IMR-90 (cell line): ENCODE measurements at regions not wholly inside any gene's neighbourhood (a gene's known extent, or its start where the extent isn't known, plus 50 kb on each side); places are given as distances from the start of the nearest gene placed in this dataset.

Source experiments
- ATAC-seq: fragments of 200-7000 bp; cut with Tn5 transposase; 2 replicates; pipeline ENCODE4 v1.9.1; 2020; ENCODE audit warnings: low read depth, mild to moderate bottlenecking, moderate library complexity
- BruUV-seq: library from RNA; stranded (reverse); fragments of 400-500 nt; replicated peaks from 2 replicates; lab custom pipeline; 2021; lab: Mats Ljungman, UMichigan
- CTCF ChIA-PET: fragments of 300-600 bp; formaldehyde crosslinking; extraction: SDS; loops from one replicate; lab custom pipeline; 2021; ENCODE audit warnings: antibody characterized with exemption; lab: Yijun Ruan, JAX
- POLR2A ChIA-PET: fragments of 300-600 bp; sonication (Branson Sonifier 250); formaldehyde crosslinking; loops from one replicate; lab custom pipeline; 2022; ENCODE audit warnings: antibody characterized with exemption; ENCODE audit not compliant: unreplicated experiment; lab: Charles Lee
- DNase-seq: peaks from one replicate; pipeline ENCODE4 v3.0.0; 2013
- H2AFZ ChIP-seq: replicated peaks from 2 replicates; pipeline ENCODE3; 2013; ENCODE audit warnings: low read length, mild to moderate bottlenecking; ENCODE audit not compliant: poor library complexity
- H2AK5ac ChIP-seq: 2 replicates; pipeline ENCODE4 v1.6.1; 2013; ENCODE audit warnings: low read depth, low read length, inconsistent platforms
- H2AK9ac ChIP-seq: replicated peaks from 2 replicates; pipeline ENCODE3; 2013; ENCODE audit warnings: mild to moderate bottlenecking, low read depth, low read length, moderate library complexity; ENCODE audit not compliant: poor library complexity
- H2BK120ac ChIP-seq: 2 replicates; pipeline ENCODE4 v1.6.1; 2013; ENCODE audit warnings: low read depth, low read length, inconsistent platforms
- H2BK15ac ChIP-seq: 3 replicates; pipeline ENCODE4 v1.6.1; 2013; ENCODE audit warnings: low read depth, low read length, inconsistent platforms
- H2BK20ac ChIP-seq: 2 replicates; pipeline ENCODE4 v1.6.1; 2013; ENCODE audit warnings: low read depth, mild to moderate bottlenecking, inconsistent platforms, low read length, moderate library complexity
- H2BK5ac ChIP-seq: 2 replicates; pipeline ENCODE4 v1.6.1; 2013; ENCODE audit warnings: mild to moderate bottlenecking, low read depth, low read length, inconsistent platforms; ENCODE audit not compliant: poor library complexity, severe bottlenecking
- H3K14ac ChIP-seq: replicated peaks from 2 replicates; pipeline ENCODE4 v1.6.1; 2013; ENCODE audit warnings: low read depth, low read length, inconsistent platforms
- H3K18ac ChIP-seq: 2 replicates; pipeline ENCODE4 v1.6.1; 2013; ENCODE audit warnings: low read depth, low read length, control low read depth
- H3K23ac ChIP-seq: 2 replicates; pipeline ENCODE4 v1.6.1; 2013; ENCODE audit warnings: low read depth, low read length, inconsistent platforms
- H3K27ac ChIP-seq: 2 replicates; pipeline ENCODE4 v1.5.1; 2013; ENCODE audit warnings: mild to moderate bottlenecking, control low read depth, low read length; ENCODE audit not compliant: insufficient read depth
- H3K27me3 ChIP-seq: 2 replicates; pipeline ENCODE4 v1.6.1; 2013; ENCODE audit warnings: low read length; ENCODE audit not compliant: control insufficient read depth, insufficient read depth
- H3K36me3 ChIP-seq: 2 replicates; pipeline ENCODE4 v1.6.1; 2013; ENCODE audit warnings: low read length, mixed read lengths; ENCODE audit not compliant: control insufficient read depth, insufficient read depth
- H3K4ac ChIP-seq: 2 replicates; pipeline ENCODE4 v1.6.1; 2013; ENCODE audit warnings: low read depth, low read length, inconsistent platforms
- H3K4me1 ChIP-seq: 2 replicates; pipeline ENCODE4 v1.6.1; 2013; ENCODE audit warnings: low read length, mixed read lengths; ENCODE audit not compliant: control insufficient read depth, insufficient read depth
- H3K4me2 ChIP-seq: 2 replicates; pipeline ENCODE4 v1.6.1; 2013; ENCODE audit warnings: low read depth, mild to moderate bottlenecking, control low read depth, low read length, moderate library complexity
- H3K4me3 ChIP-seq: 2 replicates; pipeline ENCODE4 v1.5.1; 2013; ENCODE audit warnings: low read depth, mild to moderate bottlenecking, control low read depth, low read length, moderate library complexity; ENCODE audit not compliant: insufficient read depth
- H3K56ac ChIP-seq: 2 replicates; pipeline ENCODE4 v1.6.1; 2013; ENCODE audit warnings: low read length, inconsistent platforms; ENCODE audit not compliant: insufficient read depth; ENCODE audit errors: extremely low read depth
- H3K79me1 ChIP-seq, 2 experiments: 2 replicates each; pipeline ENCODE4 v1.6.1; 2013; ENCODE audit warnings: low read length in 2 of 2, inconsistent platforms in 1 of 2, low read depth in 1 of 2
- H3K9ac ChIP-seq: 2 replicates; pipeline ENCODE4 v1.6.1; 2013; ENCODE audit warnings: low read depth, low read length, control low read depth
- H3K9me1 ChIP-seq: 2 replicates; pipeline ENCODE4 v1.6.1; 2013; ENCODE audit warnings: low read length, inconsistent platforms; ENCODE audit not compliant: insufficient read depth
- H3K9me3 ChIP-seq: 2 replicates; pipeline ENCODE4 v1.6.1; 2013; ENCODE audit warnings: low read length; ENCODE audit not compliant: control insufficient read depth, insufficient read depth
- H4K20me1 ChIP-seq: 2 replicates; pipeline ENCODE4 v1.6.1; 2013; ENCODE audit warnings: low read length, inconsistent platforms; ENCODE audit not compliant: insufficient read depth
- H4K5ac ChIP-seq: 2 replicates; pipeline ENCODE4 v1.6.1; 2013; ENCODE audit warnings: mild to moderate bottlenecking, low read depth, low read length, control low read depth
- H4K8ac ChIP-seq, 2 experiments: 2 replicates each; pipeline ENCODE4 v1.6.1; 2013; ENCODE audit warnings: low read depth in 2 of 2, low read length in 2 of 2, control low read depth in 1 of 2, inconsistent platforms in 1 of 2
- H4K91ac ChIP-seq: 2 replicates; pipeline ENCODE4 v1.6.1; 2013; ENCODE audit warnings: low read depth, low read length, inconsistent platforms; ENCODE audit not compliant: insufficient read depth
- BHLHE40 ChIP-seq: fragments of 150-350 bp; IDR thresholded peaks from 2 replicates; pipeline ENCODE4 v1.6.1; 2016; ENCODE audit warnings: mild to moderate bottlenecking, low read depth, low read length
- CEBPB ChIP-seq: IDR thresholded peaks from 2 replicates; pipeline ENCODE4 v1.6.1; 2012; ENCODE audit warnings: low read depth, low read length, improper control_type of control experiment
- CHD1 ChIP-seq: IDR thresholded peaks from 2 replicates; pipeline ENCODE4 v1.6.1; 2012; ENCODE audit warnings: low read depth, low read length, improper control_type of control experiment
- CTCF ChIP-seq: conservative IDR thresholded peaks from 2 replicates; pipeline ENCODE4 v1.5.1; 2012; ENCODE audit warnings: mild to moderate bottlenecking, low read depth, low read length, improper control_type of control experiment
- ELK1 ChIP-seq: fragments of 150-350 bp; IDR thresholded peaks from 2 replicates; pipeline ENCODE4 v1.6.1; 2016; ENCODE audit warnings: low read depth, mild to moderate bottlenecking, low read length, moderate library complexity, borderline replicate concordance
- FOS ChIP-seq: fragments of 150-350 bp; IDR thresholded peaks from 2 replicates; pipeline ENCODE4 v1.6.1; 2016; ENCODE audit warnings: low read depth, low read length
- MAFK ChIP-seq: IDR thresholded peaks from 2 replicates; pipeline ENCODE4 v1.6.1; 2012; ENCODE audit warnings: low read depth, low read length, improper control_type of control experiment
- MAZ ChIP-seq: IDR thresholded peaks from 2 replicates; pipeline ENCODE4 v1.6.1; 2012; ENCODE audit warnings: low read depth, mild to moderate bottlenecking, low read length, improper control_type of control experiment, moderate library complexity, borderline replicate concordance
- NFE2L2 ChIP-seq: fragments of 150-350 bp; IDR thresholded peaks from 2 replicates; pipeline ENCODE4 v1.6.1; 2016; ENCODE audit warnings: low read depth, mild to moderate bottlenecking, low read length
- POLR2A ChIP-seq: IDR thresholded peaks from 2 replicates; pipeline ENCODE4 v1.6.1; 2012; ENCODE audit warnings: mild to moderate bottlenecking, low read depth, low read length
- RAD21 ChIP-seq: IDR thresholded peaks from 2 replicates; pipeline ENCODE4 v1.6.1; 2012; ENCODE audit warnings: low read length, improper control_type of control experiment
- RCOR1 ChIP-seq: IDR thresholded peaks from 2 replicates; pipeline ENCODE4 v1.6.1; 2012; ENCODE audit warnings: mild to moderate bottlenecking, low read length, improper control_type of control experiment; ENCODE audit not compliant: insufficient replicate concordance
- RFX5 ChIP-seq: IDR thresholded peaks from 2 replicates; pipeline ENCODE4 v1.8.0; 2012; ENCODE audit warnings: low read depth, mild to moderate bottlenecking, low read length, moderate library complexity
- USF2 ChIP-seq: fragments of 150-350 bp; IDR thresholded peaks from 2 replicates; pipeline ENCODE4 v1.6.1; 2017; ENCODE audit warnings: mild to moderate bottlenecking, antibody characterized with exemption, low read length, low read depth
- dilution Hi-C: fragments of 300-500 bp; cut with HindIII; formaldehyde crosslinking; loops from one replicate; pipeline ENCODE4 v1.14.3; 2018; ENCODE audit warnings: low sequenced_read_pairs; ENCODE audit not compliant: unreplicated experiment
- in situ Hi-C: fragments of 300-500 bp; cut with MboI; formaldehyde crosslinking; loops from 3 replicates; pipeline ENCODE4 v1.14.3; 2019; ENCODE audit warnings: low sequenced_read_pairs, inconsistent platforms, mixed read lengths
- intact Hi-C: fragments of 100-400 bp; cut with micrococcal nuclease; formaldehyde crosslinking; loops from 2 replicates; pipeline ENCODE4 v1.10.0; 2022

GRCh38 chr11:26792941-26793340 is 71.1 kb upstream of the SLC5A12 start:
- H3K36me3 ChIP-seq = no peaks in the 10 kb centered on the region
- H4K5ac ChIP-seq = no peak overlapping the region
- H2BK15ac ChIP-seq = no peak overlapping the region
- H2BK20ac ChIP-seq = no peak overlapping the region
- peak overlapping the region; percentile 30; the same call in 1 of the 2 replicates for H3K56ac ChIP-seq
- no peak overlapping the region for H4K8ac ChIP-seq
- H3K4ac ChIP-seq = no peak overlapping the region
- no peak overlapping the region for H3K4me3 ChIP-seq
- H2AK5ac ChIP-seq = no peak overlapping the region
- TF ChIP-seq RFX5 (no peak), CHD1 (no peak), POLR2A (no peak), FOS (no peak), USF2 (no peak), RCOR1 (no peak), MAFK (no peak), RAD21 (no peak), BHLHE40 (no peak), CTCF (no peak), NFE2L2 (no peak), CEBPB (no peak), MAZ (no peak), ELK1 (no peak)
- no peaks in the 10 kb centered on the region for H3K9me3 ChIP-seq
- DNase-seq (no peak), ATAC-seq (no peak)
- no peaks in the 10 kb centered on the region for H3K9me1 ChIP-seq
- H2AFZ ChIP-seq = no peak overlapping the region
- ChIA-PET POLR2A (no interaction called here), CTCF (no interaction called here)
- H3K18ac ChIP-seq = no peak overlapping the region
- H3K4me1 ChIP-seq = no peaks in the 10 kb centered on the region
- H2AK9ac ChIP-seq = no peak overlapping the region
- H3K4me2 ChIP-seq = no peak overlapping the region
- no TSS peak for BruUV-seq
- intact Hi-C loops = no loop called here
- no peaks in the 10 kb centered on the region for H3K79me1 ChIP-seq
- H3K9ac ChIP-seq = no peak overlapping the region
- no peak overlapping the region for H2BK120ac ChIP-seq
- H3K27ac ChIP-seq = no peak overlapping the region
- no peaks in the 10 kb centered on the region for H4K20me1 ChIP-seq
- H3K27me3 ChIP-seq = no peaks in the 10 kb centered on the region
- no peak overlapping the region for H2BK5ac ChIP-seq
- no peak overlapping the region for H3K23ac ChIP-seq
- H3K14ac ChIP-seq = no peak overlapping the region
- no peak overlapping the region for H4K91ac ChIP-seq
- dilution Hi-C loops = no loop called here
- in situ Hi-C loops = no loop called here
